Colonic mucosa (tissue), 4 donors: ENCODE measurements at regions not wholly inside any gene's neighbourhood (a gene's known extent, or its start where the extent isn't known, plus 50 kb on each side); places are given as distances from the start of the nearest gene placed in this dataset.
"Not testable (repeated sequence)": the region's sequence is repeated elsewhere in the genome, so short reads cannot be mapped to it uniquely, and the experiment has no call there.

Experiments
- DNase-seq: peaks from one replicate; pipeline ENCODE4 v3.0.0-alpha.2; 2020
- H3K27ac ChIP-seq: fragments of 200-600 bp; one replicate; pipeline ENCODE4 v1.8.0; 2021
- H3K27me3 ChIP-seq: fragments of 200-600 bp; one replicate; pipeline ENCODE4 v1.8.0; 2021
- H3K36me3 ChIP-seq: fragments of 200-600 bp; one replicate; pipeline ENCODE4 v1.8.0; 2021
- H3K4me1 ChIP-seq: fragments of 200-600 bp; one replicate; pipeline ENCODE4 v1.8.0; 2021; ENCODE audit warnings: mild to moderate bottlenecking
- H3K4me3 ChIP-seq: fragments of 200-600 bp; one replicate; pipeline ENCODE4 v1.8.0; 2021
- H3K9ac ChIP-seq, 2 donors: one replicate each; pipeline ENCODE4 v1.7.0; 2013; ENCODE audit warnings: control low read depth in 2 of 2, low read depth in 2 of 2, low read length in 2 of 2
- H3K9me3 ChIP-seq: fragments of 200-600 bp; one replicate; pipeline ENCODE4 v1.8.0; 2021
- CTCF ChIP-seq: fragments of 200-600 bp; IDR thresholded peaks from one replicate; pipeline ENCODE4 v1.8.0; 2022; ENCODE audit warnings: antibody characterized with exemption, mild to moderate bottlenecking
- intact Hi-C: fragments of 100-400 bp; cut with DNase I; formaldehyde crosslinking; loops from one replicate; pipeline ENCODE4 v1.14.1; 2022
- donor health status: healthy.
- donor health status: DM: no; HTN: no; CAD: no.
- donor health status: DM: no; HTN: no; CAD: no.

- H3K27ac ChIP-seq, result no peak overlapping the region
- intact Hi-C loops, result no loop called here
- no peaks in the 10 kb centered on the region for H3K4me1 ChIP-seq
- H3K9ac ChIP-seq, result no peak overlapping the region
- no peak overlapping the region for H3K4me3 ChIP-seq
- no peaks in the 10 kb centered on the region for H3K36me3 ChIP-seq
- TF ChIP-seq CTCF, result no peak
- no peaks in the 10 kb centered on the region for H3K27me3 ChIP-seq
- H3K9me3 ChIP-seq, result no peaks in the 10 kb centered on the region
- DNase-seq, result no peak
These were observed 55.3 kb upstream of the SRRM3 start for GRCh38 chr7:76146374-76146773.

DNA sequence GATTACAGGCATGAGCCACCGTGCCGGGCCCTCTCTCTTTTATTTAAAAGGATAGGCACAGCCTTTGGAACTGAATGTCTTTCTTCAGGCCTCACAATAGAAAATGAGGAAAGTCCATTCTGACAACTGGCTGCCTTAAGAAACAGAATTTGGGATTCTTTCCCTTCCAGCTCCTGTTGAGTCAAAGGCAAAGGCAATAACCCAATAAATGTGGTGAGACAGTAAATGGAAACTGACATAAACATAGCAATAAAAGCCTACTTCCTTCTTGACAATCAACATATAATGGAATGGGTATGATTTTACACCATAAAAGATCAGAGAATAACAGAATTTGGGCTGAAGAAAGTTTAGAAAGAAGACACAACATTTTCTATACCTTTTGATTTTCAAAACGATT lies 52.7 kb upstream of the SRRM3 start:
- H3K4me1 ChIP-seq, H3K27ac ChIP-seq, intact Hi-C loops: not testable (repeated sequence)

GRCh38 chr7:76149847-76150691 lies 51.6 kb upstream of the SRRM3 start:
- H3K9ac ChIP-seq, result no peak overlapping the region
- H3K36me3 ChIP-seq, result no peaks in the 10 kb centered on the region
- H3K4me1 ChIP-seq, result no peaks in the 10 kb centered on the region
- intact Hi-C loops, result no loop called here
- no peak for DNase-seq
- no peaks in the 10 kb centered on the region for H3K27me3 ChIP-seq
- no peak overlapping the region for H3K27ac ChIP-seq
- no peak for TF ChIP-seq CTCF
- no peaks in the 10 kb centered on the region for H3K9me3 ChIP-seq
- H3K4me3 ChIP-seq, result no peak overlapping the region

More for the DNA sequence above, 52.7 kb upstream of the SRRM3 start:
- not testable (repeated sequence) for DNase-seq, H3K9me3 ChIP-seq, H3K27me3 ChIP-seq, H3K36me3 ChIP-seq, H3K4me3 ChIP-seq, H3K9ac ChIP-seq
